Neural progenitor cell (in vitro differentiated cells): ENCODE measurements at regions not wholly inside any gene's neighbourhood (a gene's known extent, or its start where the extent isn't known, plus 50 kb on each side); places are given as distances from the start of the nearest gene placed in this dataset.

ENCODE experiments used
- CTCF ChIP-seq: fragments of 200-600 bp; sonication (generic); IDR thresholded peaks from 2 replicates; pipeline ENCODE4 v1.5.1; 2017; ENCODE audit warnings: antibody characterized with exemption, mild to moderate bottlenecking
- EZH2 ChIP-seq: fragments of 200-600 bp; sonication (generic); IDR thresholded peaks from 2 replicates; pipeline ENCODE4 v1.6.1; 2017; ENCODE audit warnings: antibody characterized with exemption, mild to moderate bottlenecking, moderate library complexity

- no peak for TF ChIP-seq CTCF
- no peak for TF ChIP-seq EZH2
Measured at GRCh38 chr18:49698525-49699025, 114.8 kb downstream of the ACAA2 start.
